ENCODE measurements at regions not wholly inside any gene's neighbourhood (a gene's known extent, or its start where the extent isn't known, plus 50 kb on each side); places are given as distances from the start of the nearest gene placed in this dataset.

GRCh38 chr18:10387399-10387798 is 67.0 kb upstream of the APCDD1 start (continued):
- no peak for TF ChIP-seq NANOG (IDR thresholded peaks at IDR 0.05; ENCODE audit: borderline replicate concordance)
- no peak for TF ChIP-seq STAT1 (IDR thresholded peaks at IDR 0.05; ENCODE audit: unreplicated experiment)
- no peak for TF ChIP-seq ETS1 (IDR thresholded peaks at IDR 0.05)
- TF ChIP-seq JUNB (IDR thresholded peaks at IDR 0.05; ENCODE audit: unreplicated experiment) = no peak
- no peak for TF ChIP-seq CREB1 (CRISPR knock-in tag; IDR thresholded peaks at IDR 0.05; ENCODE audit: low read depth)
- no peak for TF ChIP-seq EZH2phosphoT487 (IDR thresholded peaks at IDR 0.05; ENCODE audit: unreplicated experiment)
- TF ChIP-seq ZNF114 (CRISPR knock-in tag; IDR thresholded peaks at IDR 0.05) = no peak
- no peak for TF ChIP-seq REST (IDR thresholded peaks at IDR 0.05; ENCODE audit: unreplicated experiment)

GRCh38 chr18:10388373-10388772 is 66.1 kb upstream of the APCDD1 start:
- Histone ChIP-seq H3K36me3 (ENCODE audit: insufficient read depth) (no peaks in the 10 kb centered on the region), H2AFZ (no peak overlapping the region), H3K4me3 (no peak overlapping the region), H3K79me2 (replicated peaks; ENCODE audit: insufficient read depth) (no peaks in the 10 kb centered on the region), H3K4me1 (ENCODE audit: insufficient read depth) (no peaks in the 10 kb centered on the region), H3K27me3 (ENCODE audit: insufficient read depth) (no peaks in the 10 kb centered on the region), H4K20me1 (replicated peaks; ENCODE audit: insufficient read depth) (no peaks in the 10 kb centered on the region), H3F3A (replicated peaks; ENCODE audit: low read depth) (no peaks in the 10 kb centered on the region), H3K9me2 (ENCODE audit: insufficient read depth) (peaks cover 11% of the 10 kb centered on the region; the same call in 1 of the 2 replicates), H3K27ac (ENCODE audit: low read depth) (no peak overlapping the region), H3K4me2 (no peak overlapping the region)
- DNase-seq (ENCODE audit: low spot score) (no peak), ATAC-seq (no peak)
- Mint-ChIP-seq H3K27me3 (ENCODE audit: insufficient read depth, low read depth, poor library complexity) (peaks cover 1% of the 10 kb centered on the region), H3K27ac (no peak overlapping the region), H3K4me1 (peaks cover 3% of the 10 kb centered on the region; the same call in 2 of the 3 replicates), H3K9me3 (no peaks in the 10 kb centered on the region), H3K36me3 (ENCODE audit: low read depth) (no peaks in the 10 kb centered on the region), H3K4me3 (no peak overlapping the region)
- no peak for TF ChIP-seq ETS1 (IDR thresholded peaks at IDR 0.05)
- no peak for TF ChIP-seq ZNF331 (CRISPR knock-in tag; IDR thresholded peaks at IDR 0.05; ENCODE audit: low read depth)
- TF ChIP-seq CREB1 (CRISPR knock-in tag; IDR thresholded peaks at IDR 0.05; ENCODE audit: low read depth) = no peak
- no peak for TF ChIP-seq REST (IDR thresholded peaks at IDR 0.05; ENCODE audit: unreplicated experiment)
- TF ChIP-seq EZH2phosphoT487 (IDR thresholded peaks at IDR 0.05; ENCODE audit: unreplicated experiment) = no peak
